NCI-H446 treated with DMSO at 0.1 percent for 48 hours (cell line): ENCODE measurements at regions not wholly inside any gene's neighbourhood (a gene's known extent, or its start where the extent isn't known, plus 50 kb on each side); places are given as distances from the start of the nearest gene placed in this dataset.
"Not testable (repeated sequence)": the region's sequence is repeated elsewhere in the genome, so short reads cannot be mapped to it uniquely, and the experiment has no call there.

Experiments used
- DNase-seq: peaks from one replicate; lab custom pipeline; 2025; lab: John Stamatoyannopoulos, UW

DNA sequence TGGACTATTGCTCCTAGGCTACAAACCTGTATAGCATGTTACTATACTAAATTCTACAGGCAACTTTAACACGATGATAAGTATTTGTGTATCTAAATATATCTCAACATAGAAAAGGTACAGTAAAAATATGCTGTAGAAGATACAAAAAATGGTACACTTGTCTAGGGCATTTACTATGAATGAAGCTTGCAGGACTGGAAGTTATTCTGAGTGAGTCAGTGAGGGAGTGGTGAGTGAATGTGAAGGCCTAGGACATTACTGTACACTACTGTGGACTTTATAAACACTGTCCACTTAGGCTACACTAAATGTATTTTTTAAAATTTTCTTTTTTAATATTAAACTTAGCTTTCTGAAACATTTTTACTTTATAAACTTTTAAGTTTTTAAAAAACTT lies 140.5 kb upstream of the SGO1 start:
- no peak for DNase-seq

DNA sequence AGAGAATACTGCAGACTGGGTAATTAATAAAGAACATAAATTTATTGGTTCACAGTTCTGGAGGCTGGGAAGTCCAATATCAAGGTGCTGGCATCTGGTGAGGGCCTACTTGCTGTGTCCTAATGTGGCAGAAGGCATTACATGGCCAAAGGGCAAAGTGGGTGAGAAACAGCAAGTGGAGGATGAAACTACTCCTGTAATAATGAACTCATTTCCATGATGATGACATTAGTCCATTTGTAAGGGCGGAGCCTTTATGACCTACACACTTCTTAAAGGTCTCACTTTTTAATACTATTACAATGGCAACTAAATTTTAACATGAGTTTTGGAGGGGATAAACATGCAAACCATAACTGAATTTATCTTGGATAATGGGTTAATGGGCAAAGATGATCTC lies 139.6 kb upstream of the SGO1 start:
- DNase-seq, result no peak

DNA sequence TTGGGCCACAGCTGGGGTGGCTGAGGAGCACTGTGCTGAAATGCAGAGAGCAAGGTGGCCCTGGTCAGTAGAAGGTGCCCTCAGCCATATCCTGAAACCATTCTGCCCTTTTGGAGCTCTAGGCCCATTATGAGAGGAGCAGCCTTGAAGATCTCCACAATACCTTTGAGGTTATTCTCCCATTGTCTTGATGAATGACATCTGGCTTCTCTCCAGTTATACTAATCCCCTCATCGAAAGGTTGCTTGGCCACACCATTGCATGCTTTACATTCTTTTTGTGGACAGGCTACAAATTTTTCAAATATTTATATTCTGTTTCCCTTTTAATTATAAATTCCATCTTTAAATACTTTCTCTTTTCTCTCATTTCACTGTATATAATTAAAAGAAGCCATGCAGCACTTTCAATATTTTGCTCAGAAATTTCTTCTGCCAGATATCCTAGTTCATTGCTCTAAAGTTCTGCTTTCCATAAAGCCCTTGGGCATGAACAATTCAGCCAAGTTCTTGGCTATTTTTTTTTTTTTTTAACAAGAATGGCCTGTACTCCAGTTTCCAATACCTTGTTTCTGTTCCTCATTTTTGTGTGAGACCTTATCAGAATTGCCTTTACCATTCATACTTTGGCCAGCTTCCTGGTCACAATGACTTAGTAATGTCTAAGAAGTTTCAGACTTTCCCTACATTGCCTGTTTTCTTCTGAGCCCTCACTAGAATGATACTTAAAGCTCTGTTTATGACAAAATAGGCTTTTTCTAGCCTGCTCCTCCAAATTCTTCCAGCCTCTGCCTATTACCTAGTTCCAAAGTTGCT lies 138.9 kb upstream of the SGO1 start:
- no peak for DNase-seq

DNA sequence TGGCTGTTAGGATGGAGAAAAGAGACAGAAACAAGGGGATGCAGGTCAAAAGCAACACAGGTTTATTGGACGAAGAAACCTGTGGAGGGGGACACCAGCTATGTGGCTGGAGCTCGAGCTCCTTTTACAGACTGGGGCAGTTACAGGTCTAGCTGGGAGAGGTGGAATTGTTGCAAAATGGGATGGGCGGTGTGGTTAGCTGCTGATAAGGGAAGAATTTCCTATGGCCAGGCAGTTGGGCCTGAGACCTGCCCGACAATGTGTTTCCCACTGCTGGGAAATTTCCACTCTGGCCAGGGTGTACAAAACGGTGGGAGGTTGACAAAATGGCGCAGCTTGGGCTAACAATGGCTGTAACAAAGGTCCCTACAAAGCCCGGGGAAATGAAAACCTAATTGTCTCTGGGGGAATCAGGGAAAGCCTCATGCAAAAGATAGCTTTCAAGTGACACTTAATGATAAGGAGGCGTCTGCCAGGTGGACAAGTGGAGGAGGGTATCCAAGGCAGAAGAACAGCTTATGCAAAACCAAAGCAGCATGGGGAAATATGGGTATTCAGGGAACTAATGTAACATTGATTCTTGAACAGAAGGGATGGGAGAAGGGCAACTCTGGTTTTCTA lies 137.4 kb upstream of the SGO1 start:
- DNase-seq, result no peak

DNA sequence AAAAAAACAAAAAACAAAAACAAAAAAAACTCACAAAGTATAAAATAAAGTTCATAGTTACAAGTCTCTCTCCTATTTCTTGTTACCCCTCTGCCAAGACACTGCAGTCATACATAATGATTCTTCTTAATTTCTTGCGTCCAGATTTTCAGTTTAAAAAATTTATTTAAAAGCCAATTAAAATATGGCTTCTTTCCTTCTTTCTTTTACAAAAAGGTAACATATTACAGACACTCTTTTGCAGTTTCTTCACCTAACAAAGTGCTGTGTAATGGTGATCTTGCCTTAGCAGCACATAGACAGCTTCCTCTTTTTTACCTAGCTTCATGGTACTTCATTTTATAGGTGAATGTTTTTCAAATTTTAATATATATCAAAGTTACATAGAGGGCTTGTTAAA lies 136.1 kb upstream of the SGO1 start:
- no peak for DNase-seq

DNA sequence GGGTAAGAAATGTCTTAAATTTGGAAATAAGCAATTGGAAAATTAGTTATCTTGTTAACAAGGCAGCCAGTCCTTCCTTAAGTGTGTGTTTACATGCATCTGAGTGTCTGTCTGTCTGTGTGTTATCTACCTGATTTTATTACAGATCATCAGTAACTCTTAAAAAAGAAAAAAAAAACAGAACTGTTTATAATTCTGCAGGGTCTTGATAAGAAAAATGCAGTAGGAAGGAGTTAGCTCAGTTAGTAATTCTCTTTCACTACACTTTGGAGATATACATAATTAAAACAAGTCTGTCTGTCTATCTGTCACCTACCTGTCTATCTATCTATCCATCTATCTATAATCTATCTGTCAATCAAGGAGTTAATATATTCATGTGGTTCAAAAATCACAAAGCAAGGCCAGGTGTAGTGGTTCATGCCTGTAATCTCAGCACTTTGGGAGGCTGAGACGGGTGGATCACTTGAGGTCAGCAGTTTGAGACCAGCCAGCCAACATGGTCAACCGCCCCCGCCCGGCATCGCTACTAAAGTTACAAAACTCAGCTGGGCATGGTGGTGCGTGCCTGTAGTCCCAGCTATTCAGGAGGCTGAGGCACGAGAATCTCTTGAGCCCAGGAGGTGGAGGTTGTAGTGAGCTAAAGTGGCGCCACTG lies 135.5 kb upstream of the SGO1 start:
- DNase-seq, result no peak

DNA sequence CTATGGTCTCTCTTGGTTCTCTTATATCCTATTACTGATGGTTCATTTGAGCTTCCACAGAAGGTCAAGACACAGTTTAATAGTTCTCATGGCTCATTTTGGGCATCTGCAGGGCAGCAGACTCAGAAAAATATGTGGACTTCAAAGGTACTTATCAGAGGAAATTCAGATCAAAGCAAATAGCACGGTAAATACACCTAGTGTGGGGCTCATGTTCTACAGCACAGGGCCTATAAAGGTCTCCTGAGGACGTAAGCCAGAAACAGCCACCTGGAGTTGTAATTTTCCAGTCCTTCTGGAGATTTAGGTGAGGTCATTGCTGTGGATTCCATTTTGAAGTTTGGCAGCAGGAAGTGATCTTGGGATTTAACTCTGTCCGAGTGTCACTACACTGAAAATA lies 134.5 kb upstream of the SGO1 start:
- DNase-seq, result no peak

DNA sequence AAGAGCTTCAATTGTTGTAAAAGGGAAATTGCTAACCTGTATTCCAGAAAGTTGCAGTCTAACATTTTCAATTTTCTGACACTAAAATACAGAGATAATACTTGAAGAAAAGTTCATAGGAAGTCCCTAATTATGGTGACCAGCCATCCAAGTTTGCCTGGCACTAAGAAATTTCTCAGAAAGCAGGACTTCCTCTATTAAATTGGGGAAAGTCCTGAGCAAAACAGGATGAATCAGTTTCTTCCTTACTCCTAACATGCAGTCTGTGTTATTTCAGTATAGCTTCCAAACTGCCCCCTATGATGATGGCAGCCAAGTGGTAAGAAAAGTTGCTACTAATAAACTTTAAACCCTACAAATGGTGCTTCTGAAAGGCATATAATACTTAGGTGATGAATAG lies 133.5 kb upstream of the SGO1 start:
- DNase-seq, result no peak

DNA sequence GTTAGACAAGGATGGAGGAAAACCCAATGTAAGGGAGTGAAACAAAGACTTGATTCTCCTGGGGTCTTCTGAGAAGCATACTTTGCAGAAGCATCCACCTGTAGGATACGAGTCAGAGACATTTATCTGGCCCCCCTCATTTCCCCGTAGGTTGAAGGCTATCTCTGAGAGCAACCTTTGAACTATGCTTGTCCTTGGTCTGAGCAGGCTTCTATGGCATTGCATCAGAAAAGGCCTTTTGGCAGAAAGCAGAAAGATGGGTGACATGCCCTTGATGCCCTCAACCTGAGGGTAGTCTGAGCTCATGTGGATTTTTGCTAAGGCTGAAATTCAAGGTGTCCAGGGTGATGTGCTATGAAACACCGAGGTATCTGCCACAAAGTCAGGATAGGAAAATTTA lies 131.6 kb upstream of the SGO1 start:
- DNase-seq, result no peak

DNA sequence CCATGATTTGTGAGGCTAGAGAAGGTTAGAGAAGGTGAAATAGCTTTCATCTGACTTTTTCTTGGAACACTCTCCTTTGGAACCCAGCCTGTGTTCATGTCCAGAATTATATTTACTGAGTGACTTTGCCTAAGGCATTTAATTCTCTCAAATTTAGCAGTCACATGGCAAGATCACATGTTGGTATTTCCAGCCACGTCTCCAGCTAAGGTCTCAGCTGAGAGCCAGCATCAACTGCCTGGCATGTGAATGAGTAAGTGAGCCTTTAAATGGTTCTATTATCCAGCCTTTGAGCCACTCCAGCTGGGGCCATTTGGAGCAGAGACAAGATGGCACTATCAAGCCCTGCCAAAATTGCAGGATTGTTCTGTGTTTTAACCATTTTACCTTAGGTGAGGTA lies 130.2 kb upstream of the SGO1 start:
- DNase-seq, result no peak

DNA sequence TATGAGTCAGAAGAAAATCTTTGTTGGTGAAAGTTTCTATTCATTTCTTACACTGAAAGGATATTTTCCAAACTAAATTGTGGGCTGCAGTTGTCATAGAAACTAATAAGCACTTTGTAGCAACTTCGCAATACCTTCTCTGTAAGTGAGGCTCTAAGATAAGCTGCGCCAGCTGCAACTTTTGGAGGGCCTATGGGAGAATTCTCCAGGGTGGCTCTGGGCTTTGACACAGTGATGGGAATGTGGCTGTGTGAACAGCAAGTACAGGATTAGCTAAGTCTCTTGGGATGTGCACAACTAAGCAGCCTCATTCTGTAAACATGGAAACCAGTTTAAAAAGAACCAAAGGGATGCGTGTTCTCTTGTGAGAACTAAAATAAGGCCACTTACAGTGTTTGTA lies 124.6 kb upstream of the SGO1 start:
- DNase-seq, result no peak

DNA sequence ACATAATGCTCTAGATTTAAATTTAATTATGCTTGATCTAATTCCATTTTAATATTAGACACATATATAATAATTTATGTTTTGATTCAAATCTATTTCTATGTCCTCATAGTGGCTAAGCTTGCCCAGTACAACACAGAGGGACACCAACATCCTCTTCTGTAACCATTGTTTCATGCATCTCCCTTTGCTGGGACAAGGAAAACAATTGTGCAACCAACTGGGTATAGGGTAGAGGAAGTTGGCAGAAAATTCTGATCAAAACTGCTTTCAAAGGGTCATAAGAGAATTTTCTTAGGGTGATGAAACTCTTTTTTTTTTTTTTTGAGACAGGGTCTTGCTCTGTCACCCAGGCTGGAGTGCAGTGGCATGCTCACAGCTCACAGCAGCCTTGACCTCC lies 121.4 kb upstream of the SGO1 start:
- DNase-seq, result no peak

DNA sequence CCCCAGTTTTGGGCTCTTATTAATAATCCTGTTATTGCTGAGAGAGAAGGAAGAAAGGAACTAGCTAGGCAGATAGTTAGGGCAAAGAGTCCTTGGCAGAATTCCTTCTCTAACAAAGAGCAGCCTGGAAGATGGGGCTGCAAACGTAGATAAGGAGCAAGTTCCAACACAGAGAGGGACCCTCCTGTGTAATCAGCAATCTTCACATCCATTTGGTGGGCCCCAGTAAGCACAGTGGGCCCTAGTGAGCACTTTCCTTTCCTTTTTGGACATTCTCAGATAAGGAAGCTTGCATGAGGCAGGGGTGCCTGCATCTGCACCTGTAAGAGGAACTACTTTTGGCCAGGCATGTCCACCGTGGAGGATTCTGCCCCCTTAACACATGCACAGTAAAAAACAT lies 119.6 kb upstream of the SGO1 start:
- no peak for DNase-seq

DNA sequence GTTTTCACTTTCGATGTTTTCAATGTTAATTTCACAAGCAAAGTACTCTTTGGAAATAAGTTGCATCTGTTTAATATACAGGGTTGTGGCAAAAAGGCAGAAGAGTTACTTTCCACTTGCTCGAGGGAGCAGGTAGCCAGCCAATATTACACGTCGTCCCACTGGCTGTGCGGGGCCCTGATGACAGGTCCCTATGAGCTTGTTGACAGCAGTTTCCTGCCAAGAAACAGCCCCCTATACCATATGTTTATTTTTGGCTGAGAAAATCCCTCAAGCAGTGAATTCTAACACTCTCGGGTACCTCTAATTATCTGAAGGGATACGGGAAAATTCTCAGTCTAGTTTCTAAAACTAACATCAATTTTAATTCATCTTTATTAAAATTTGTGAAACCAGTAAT lies 116.8 kb upstream of the SGO1 start:
- no peak for DNase-seq

DNA sequence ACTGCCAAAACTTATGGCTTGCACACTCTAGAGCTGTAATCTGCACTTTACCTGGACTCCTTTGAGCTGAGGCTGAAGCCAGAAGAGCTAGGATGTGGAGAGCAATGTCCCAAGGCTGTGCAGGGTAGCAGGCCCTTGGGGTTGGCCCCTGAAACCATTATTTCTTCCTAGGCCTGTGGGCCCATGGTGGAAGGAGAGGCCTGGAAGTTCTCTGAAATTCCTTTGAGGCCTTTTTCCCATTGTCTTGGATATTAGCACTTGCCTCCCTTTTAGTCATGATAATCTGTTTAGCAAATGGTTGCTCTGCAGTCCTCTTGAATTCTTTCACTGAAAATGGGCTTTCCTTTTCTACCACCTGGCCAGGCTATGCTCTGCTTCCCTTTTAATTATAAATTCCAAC lies 102.0 kb upstream of the SGO1 start:
- DNase-seq, result no peak

DNA sequence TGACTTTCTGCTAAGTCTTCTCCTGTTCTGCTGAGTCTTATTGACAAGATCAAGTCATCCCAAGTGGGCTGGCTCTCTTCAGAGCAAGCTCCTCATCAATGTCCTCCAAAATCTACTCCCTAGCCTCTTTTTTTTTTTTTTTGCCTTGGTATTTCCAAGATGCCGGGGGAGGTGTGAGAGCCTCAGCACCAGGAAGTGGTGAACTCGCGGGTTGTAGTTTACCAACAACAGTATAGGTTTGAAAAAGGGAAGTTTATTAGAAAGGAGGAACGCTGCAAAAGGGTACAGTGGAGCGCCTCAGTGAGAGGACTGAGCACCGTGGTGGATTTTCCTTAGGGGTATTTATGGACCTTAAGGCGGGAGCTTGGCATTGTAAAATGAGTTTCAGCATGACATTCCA lies 94.3 kb upstream of the SGO1 start:
- no peak for DNase-seq

DNA sequence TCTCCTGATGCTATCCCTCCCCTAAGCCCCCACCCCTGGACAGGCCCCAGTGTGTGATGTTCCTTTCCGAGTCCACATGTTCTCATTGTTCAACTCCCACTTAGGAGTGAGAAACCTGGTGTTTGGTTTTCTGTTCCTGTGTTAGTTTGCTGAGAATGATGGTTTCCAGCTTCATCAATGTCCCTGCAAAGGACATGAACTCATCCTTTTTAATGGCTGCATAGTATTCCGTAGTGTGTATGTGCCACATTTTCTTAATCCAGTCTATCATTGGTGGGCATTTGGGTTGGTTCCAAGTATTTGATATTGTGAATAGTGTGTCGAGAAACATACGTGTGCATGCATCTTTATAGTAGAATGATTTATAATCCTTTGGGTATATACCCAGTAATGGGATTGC lies 80.0 kb upstream of the SGO1 start:
- DNase-seq, result not testable (repeated sequence)

DNA sequence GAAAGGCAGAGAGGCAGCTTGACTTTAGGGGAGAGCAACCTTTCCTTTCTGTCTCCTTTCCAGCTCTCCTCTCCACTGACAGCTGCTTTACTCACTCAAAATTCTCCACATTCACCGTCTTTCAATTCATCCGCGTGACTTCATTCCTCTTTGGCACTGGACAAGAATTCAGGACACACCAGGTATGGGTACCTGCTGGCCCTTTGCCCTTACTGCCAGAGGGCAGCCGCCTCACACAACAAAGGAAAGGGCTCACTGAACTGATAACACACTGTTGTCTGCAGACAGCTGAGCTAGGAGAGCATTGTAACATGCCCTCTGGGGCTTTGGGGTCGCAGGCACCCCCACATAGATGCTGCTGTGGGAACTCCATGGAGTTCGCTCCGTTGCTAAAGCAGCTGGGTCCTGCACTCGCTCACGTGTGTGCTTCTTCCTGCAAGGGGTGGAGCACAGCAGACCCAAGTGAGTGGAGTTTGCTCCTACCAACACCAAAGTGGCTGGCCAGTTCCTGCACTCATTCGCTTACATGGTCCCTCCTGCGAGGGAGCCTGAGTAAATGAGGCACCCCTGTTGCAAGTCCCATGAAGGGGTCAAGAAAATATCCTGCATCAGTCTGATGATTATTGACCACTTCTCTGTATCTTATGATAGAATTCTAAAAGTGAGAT lies 79.0 kb upstream of the SGO1 start:
- no peak for DNase-seq

DNA sequence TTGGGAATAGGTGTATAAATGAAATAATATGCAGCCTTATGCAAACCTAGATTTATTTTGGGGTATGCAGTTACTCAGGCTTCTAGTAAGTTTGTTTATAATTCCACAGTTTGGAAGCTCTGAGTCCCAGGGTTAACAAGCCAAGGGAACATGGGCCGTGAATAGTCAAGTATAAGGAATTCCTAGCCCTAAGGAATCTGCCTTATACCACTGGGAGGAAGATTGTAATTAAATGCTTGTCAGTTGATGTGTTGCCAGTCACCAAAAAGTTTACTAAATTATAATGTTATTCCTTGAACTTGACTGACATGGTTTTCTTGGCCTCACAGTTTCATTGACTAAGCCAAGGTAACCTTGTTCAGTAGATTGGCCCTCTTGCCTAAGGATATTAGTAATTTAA lies 72.4 kb upstream of the SGO1 start:
- DNase-seq, result no peak

DNA sequence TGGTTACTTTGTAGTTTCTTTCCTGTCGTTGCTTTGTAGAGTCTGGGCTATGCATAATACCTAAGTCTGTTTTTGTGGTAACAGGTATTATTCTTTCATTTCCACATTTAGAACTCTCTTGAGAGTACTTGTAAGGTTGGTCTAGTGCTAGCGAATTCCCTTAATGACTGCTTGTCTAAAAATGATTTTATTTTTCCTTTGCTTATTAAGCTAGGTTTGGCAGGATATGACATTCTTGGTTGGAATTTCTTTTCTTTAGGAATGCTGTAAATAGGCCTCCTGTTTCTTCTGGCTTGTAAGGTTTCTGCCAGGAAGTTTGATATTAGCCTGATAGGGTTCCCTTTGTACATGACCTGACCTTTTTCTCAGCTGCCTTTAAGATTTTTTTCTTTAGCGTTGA lies 70.1 kb upstream of the SGO1 start:
- no peak for DNase-seq

DNA sequence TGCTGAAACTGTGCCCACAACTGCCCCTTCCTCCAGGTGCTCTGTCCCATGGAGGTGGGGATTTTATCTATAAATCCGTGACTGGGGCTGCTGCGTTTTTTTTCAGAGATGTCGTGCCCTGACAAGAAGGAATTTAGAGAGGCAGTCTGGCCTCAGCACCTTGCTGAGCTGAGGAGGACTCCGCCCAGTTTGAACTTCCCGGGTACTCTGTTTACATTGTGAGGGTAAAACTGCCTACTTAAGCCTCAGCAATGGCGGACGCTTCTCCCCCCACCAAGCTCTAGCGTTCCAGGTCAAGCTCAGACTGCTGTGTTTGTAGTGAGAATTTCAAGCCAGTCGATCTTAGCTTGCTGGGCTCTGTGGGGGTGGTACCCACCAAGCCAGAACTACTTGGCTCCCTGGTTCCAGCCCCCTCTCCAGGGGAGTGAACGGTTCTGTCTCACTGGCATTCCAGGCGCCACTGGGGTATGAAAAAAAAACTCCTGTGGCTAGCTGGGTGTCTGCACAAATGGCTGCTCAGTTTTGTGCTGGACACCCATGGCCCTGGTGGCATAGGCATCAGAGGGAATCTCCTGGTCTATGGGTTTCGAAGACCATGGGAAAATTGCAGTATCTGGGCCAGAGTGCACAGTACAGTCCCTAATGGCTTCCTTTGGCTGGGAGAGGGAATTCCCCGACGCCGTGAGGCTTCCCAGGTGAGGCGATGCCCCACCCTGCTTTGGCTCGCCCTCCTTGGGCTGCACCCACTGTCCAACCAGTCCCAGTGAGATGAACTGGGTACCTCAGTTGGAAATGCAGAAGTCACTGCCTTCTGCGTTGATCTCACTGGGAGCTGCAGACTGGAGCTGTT lies 68.5 kb upstream of the SGO1 start:
- DNase-seq, result no peak

DNA sequence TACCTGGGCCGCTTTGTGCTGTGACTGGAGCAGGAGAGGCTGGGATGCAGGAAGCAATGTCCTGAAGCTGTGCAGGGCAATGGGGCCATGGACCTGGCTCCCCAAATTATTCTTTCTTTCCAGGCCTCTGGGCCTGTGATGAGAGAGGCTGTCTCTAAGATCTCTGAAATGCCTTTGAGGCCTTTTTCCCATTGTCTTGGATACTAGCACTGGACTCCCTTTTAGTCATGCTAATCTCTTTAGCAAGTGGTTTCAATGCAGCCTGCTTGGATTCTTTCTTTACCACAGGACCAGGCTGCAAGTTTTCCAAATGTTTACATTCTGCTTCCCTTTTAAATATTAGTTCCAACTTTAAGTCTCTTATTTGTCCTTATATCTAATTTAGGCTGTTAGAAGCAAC lies 64.8 kb upstream of the SGO1 start:
- no peak for DNase-seq
